AG08396 (cell line): ENCODE measurements at regions not wholly inside any gene's neighbourhood (a gene's known extent, or its start where the extent isn't known, plus 50 kb on each side); places are given as distances from the start of the nearest gene placed in this dataset.

Source experiments
- DNase-seq: peaks from one replicate; pipeline ENCODE4 v3.0.0; 2012; ENCODE audit warnings: low spot score, mixed read lengths

GRCh38 chr17:68184816-68185436 lies 62.9 kb upstream of the AMZ2 start:
- no peak for DNase-seq

GRCh38 chr17:68185820-68186219 lies 62.0 kb upstream of the AMZ2 start:
- no peak for DNase-seq

DNA sequence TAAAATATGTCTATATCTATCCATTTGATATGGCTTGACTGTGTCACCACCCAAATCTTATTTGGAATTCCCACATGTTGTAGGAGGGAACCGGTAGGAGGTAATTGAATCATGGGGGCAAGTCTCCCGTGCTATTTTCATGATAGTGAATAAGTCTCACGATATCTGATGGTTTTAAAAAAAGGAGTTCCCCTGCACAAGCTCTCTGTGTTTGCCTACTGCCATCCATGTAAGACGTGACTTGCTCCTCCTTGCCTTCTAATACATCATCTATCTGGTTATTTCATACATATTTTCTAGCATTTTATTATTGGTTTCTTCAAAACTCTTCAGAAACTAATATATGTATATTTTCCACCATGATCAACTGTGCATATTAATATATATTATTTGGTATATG lies 57.3 kb upstream of the AMZ2 start:
- DNase-seq = no peak

DNA sequence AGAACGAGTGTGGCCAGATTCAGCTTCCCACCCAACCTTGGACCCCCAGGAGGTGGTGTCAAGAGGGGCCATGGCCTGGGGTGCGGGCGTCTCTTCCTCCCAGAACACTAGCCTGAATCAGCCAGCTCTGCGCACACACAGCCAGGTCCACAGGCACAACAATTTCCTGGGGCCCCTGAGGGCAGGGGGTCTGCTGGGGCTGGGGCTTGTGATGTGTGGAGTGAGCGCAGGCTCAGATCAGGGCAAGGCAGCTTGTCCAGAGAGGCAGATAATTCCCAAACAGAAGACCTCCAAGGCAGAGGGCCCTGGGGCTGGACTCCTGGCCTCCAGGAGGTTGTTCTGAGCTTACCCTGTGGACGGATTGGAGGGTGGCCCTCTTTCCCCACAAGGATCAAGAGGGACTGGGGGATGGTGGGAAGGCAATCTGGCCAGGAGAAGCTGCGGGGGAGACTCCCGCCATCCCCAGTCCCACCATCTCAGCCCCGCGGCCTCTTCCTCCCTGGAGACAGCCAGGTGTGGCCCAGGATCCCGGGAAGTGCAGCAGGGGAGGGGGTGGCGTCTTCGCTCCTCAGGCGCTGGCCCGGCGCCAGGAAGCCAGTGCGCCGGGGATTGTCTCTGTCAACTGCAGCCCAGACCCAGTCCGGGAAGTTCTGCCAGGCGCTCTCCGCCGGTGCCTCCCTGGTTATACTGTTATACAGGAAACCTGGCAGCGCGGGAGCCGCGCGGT lies 52.0 kb upstream of the AMZ2 start:
- DNase-seq = no peak

GRCh38 chr17:68196394-68197090 lies 51.3 kb upstream of the AMZ2 start:
- DNase-seq = no peak

- no peak for DNase-seq
Measured at GRCh38 chr17:68197091-68197996, 50.5 kb upstream of the AMZ2 start.

DNA sequence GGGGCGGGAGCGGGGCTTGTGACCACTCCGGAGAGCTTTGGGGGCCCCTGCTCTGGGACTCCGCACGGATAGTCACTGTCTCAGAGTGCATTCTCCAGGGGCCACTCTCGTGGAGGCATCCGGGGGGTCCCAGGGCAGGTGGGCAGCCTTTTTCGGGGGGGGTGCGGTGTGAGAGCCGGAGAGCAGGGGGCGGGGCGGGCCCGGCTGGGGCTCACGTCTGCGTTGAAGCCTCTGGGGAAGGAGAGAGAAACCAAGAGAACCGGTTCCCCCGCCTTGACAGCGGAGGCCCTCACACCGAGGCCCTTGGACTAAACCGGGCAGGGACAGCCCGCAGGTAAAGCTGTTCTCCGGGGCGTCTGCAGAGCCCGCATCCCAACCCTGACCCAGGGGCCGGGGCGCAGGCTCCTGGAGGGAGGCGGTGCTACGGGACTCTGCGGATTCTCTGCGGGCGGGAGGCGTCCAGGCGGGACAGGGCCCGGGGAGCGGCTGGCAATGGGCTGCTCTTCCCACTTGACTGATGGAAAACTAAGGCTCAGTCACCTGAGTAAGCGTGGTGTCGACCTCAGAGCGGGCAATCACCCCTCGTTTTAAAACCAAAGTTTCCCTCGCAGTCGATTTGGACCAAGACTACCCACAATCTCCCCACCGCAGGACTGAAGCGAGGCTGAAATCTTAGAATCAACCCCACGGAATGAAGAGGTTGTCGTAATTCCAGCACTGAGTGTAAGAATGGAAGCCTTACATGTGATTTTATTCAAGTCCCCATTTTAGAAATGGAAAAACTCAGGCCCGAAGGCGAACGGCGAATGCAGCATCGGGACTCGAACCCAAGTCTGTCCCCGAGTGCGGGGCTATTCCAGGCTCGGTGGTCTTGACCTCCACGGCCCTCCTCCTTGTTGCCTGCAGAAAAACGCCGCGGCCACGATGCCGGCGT lies 49.6 kb upstream of the AMZ2 start:
- no peak for DNase-seq
